Breast epithelium (tissue), 3 donors: ENCODE measurements at regions not wholly inside any gene's neighbourhood (a gene's known extent, or its start where the extent isn't known, plus 50 kb on each side); places are given as distances from the start of the nearest gene placed in this dataset.

Experiments used
- CTCF ChIP-seq, 3 donors: fragments of 450-650 bp; IDR thresholded peaks; one replicate each; pipeline ENCODE4 v1.5.1; 2016 to 2017; ENCODE audit warnings: antibody characterized with exemption in 3 of 3, mild to moderate bottlenecking in 3 of 3, moderate library complexity in 3 of 3
- POLR2A ChIP-seq: fragments of 450-650 bp; IDR thresholded peaks from one replicate; pipeline ENCODE4 v1.6.1; 2016; ENCODE audit warnings: antibody characterized with exemption, mild to moderate bottlenecking, moderate library complexity
- POLR2AphosphoS5 ChIP-seq, 3 donors: sonication (generic); formaldehyde crosslinking; IDR thresholded peaks; one replicate each; pipeline ENCODE4 v1.6.1; 2017; ENCODE audit warnings: antibody characterized with exemption in 3 of 3

DNA sequence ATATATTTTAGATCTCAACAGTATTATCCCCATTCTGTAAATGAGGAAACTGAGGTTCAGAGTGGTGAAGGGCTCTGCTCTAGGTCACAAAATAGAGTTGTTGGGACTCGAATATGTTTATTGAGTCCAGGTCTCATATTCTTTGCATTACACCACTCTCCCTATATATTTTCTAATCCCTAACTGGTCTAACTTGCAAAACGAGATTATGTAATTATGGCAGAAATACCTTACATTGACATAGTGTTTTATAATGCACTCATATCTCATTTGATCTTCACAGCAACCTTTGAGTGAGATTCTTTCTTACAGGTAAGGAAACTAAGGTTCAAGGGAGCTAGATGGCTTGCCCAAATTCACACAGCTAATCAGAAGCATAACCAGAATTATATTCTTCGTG, 106.9 kb upstream of the LRIG3 start:
- no peak for TF ChIP-seq CTCF (IDR thresholded peaks at IDR 0.05)
- no peak for TF ChIP-seq POLR2A
- TF ChIP-seq POLR2AphosphoS5 (IDR thresholded peaks at IDR 0.05), result no peak
